Glutamatergic neuron (in vitro differentiated cells): ENCODE measurements at regions not wholly inside any gene's neighbourhood (a gene's known extent, or its start where the extent isn't known, plus 50 kb on each side); places are given as distances from the start of the nearest gene placed in this dataset.

ENCODE experiments used
- DNase-seq: peaks from one replicate; pipeline ENCODE4 v3.0.0; 2022
- H3K27ac Mint-ChIP-seq: one replicate; pipeline ENCODE4 v1.8.0; 2020; ENCODE audit warnings: mild to moderate bottlenecking, mixed read lengths, inconsistent platforms; ENCODE audit not compliant: unreplicated experiment
- H3K27me3 Mint-ChIP-seq: one replicate; pipeline ENCODE4 v1.8.0; 2020; ENCODE audit warnings: mild to moderate bottlenecking, moderate library complexity, mixed read lengths, inconsistent platforms; ENCODE audit not compliant: unreplicated experiment
- H3K36me3 Mint-ChIP-seq: one replicate; pipeline ENCODE4 v1.8.0; 2020; ENCODE audit warnings: mild to moderate bottlenecking, mixed read lengths, inconsistent platforms; ENCODE audit not compliant: unreplicated experiment
- H3K4me1 Mint-ChIP-seq: one replicate; pipeline ENCODE4 v1.8.0; 2020; ENCODE audit warnings: mild to moderate bottlenecking, low read depth, mixed read lengths, inconsistent platforms; ENCODE audit not compliant: unreplicated experiment
- H3K4me3 Mint-ChIP-seq: one replicate; pipeline ENCODE4 v1.8.0; 2020; ENCODE audit warnings: mild to moderate bottlenecking, mixed read lengths, inconsistent platforms; ENCODE audit not compliant: unreplicated experiment
- H3K9me3 Mint-ChIP-seq: one replicate; pipeline ENCODE4 v1.8.0; 2020; ENCODE audit warnings: mild to moderate bottlenecking, moderate library complexity, mixed read lengths, inconsistent platforms; ENCODE audit not compliant: unreplicated experiment
- TF ChIP-seq, protein P1 (sequence below): fragments of 200-600 bp; sonication (generic); IDR thresholded peaks from one replicate; pipeline ENCODE4 v1.5.0; 2021; ENCODE audit not compliant: partially characterized antibody, unreplicated experiment

DNA sequence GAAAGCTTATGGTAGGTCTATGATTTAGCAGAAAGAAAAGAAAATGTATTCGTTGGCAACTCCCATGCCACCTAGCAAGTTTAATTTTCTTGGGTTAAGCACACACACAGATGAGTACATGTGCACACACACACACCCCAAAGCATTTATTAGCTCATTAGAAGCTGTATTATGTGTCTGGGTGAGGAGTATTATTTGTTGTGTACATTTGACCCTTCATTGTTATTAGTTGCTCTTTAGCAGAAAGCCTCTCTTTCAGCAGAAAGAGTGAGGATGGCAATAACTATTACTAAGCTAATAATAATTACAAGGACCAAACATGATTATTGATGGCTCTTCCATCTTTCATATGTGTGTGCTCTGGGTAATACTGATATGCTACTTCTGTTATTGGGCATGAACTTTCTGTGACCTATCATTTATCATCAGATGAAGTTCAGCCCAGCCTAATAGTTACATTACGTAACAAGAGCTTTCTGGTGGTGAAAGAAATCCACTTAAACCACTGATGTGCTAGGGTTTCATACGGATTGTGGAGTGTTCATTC lies 177.4 kb upstream of the OBI1 start:
- Mint-ChIP-seq H3K36me3 (no peaks in the 10 kb centered on the region), H3K4me1 (peaks cover 14% of the 10 kb centered on the region), H3K4me3 (no peak overlapping the region), H3K27ac (no peak overlapping the region), H3K27me3 (no peaks in the 10 kb centered on the region), H3K9me3 (no peaks in the 10 kb centered on the region)
- TF ChIP-seq, protein P1, sequence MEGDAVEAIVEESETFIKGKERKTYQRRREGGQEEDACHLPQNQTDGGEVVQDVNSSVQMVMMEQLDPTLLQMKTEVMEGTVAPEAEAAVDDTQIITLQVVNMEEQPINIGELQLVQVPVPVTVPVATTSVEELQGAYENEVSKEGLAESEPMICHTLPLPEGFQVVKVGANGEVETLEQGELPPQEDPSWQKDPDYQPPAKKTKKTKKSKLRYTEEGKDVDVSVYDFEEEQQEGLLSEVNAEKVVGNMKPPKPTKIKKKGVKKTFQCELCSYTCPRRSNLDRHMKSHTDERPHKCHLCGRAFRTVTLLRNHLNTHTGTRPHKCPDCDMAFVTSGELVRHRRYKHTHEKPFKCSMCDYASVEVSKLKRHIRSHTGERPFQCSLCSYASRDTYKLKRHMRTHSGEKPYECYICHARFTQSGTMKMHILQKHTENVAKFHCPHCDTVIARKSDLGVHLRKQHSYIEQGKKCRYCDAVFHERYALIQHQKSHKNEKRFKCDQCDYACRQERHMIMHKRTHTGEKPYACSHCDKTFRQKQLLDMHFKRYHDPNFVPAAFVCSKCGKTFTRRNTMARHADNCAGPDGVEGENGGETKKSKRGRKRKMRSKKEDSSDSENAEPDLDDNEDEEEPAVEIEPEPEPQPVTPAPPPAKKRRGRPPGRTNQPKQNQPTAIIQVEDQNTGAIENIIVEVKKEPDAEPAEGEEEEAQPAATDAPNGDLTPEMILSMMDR = no peak
- DNase-seq = no peak

DNA sequence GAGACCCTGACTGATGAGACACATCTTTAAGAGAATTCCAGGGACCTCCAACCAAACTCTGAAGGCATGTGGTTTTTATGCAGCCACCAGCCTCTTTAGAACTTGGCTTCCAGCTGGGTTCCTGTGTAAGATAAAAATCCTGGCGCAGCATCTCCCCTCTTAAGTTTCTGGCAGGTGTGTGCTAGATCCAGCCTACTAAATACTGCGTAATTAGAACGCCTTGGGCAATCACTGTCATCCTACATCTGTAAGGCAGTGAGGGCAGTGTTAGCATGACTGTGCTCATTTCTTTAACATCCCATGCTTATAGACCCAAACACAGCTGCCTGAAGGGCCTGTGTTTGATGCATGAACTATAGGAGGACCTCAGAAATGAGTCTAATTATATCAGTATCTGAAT lies 173.5 kb upstream of the OBI1 start:
- TF ChIP-seq, protein P1 = no peak
- H3K4me1 Mint-ChIP-seq = peaks cover 19% of the 10 kb centered on the region
- no peak overlapping the region for H3K27ac Mint-ChIP-seq
- H3K36me3 Mint-ChIP-seq = no peaks in the 10 kb centered on the region
- DNase-seq = no peak
- no peak overlapping the region for H3K4me3 Mint-ChIP-seq
- no peaks in the 10 kb centered on the region for H3K9me3 Mint-ChIP-seq
- no peaks in the 10 kb centered on the region for H3K27me3 Mint-ChIP-seq

DNA sequence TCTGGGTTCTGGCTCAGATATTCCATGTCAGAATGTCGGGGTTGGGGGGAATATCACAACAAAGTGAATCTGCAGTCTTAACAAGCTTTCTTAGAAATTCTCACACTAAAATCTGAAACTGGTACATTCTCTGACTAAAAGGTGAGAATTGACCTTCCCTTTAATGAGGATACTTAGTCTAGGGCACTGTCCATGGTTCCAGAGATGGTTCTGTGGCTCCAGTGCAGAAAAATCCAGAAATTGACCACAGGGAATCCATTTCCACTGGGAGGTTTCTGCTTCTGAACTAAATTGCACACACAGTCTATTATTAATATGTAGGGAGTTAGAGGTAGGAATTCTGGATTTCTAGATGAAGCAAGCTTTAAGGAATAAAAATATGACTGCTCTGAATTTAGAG lies 171.6 kb upstream of the OBI1 start:
- DNase-seq = no peak
- no peak overlapping the region for H3K4me3 Mint-ChIP-seq
- H3K36me3 Mint-ChIP-seq = no peaks in the 10 kb centered on the region
- TF ChIP-seq, protein P1 = no peak
- H3K4me1 Mint-ChIP-seq = peaks cover 22% of the 10 kb centered on the region
- H3K27ac Mint-ChIP-seq = no peak overlapping the region
- H3K27me3 Mint-ChIP-seq = no peaks in the 10 kb centered on the region
- H3K9me3 Mint-ChIP-seq = no peaks in the 10 kb centered on the region

DNA sequence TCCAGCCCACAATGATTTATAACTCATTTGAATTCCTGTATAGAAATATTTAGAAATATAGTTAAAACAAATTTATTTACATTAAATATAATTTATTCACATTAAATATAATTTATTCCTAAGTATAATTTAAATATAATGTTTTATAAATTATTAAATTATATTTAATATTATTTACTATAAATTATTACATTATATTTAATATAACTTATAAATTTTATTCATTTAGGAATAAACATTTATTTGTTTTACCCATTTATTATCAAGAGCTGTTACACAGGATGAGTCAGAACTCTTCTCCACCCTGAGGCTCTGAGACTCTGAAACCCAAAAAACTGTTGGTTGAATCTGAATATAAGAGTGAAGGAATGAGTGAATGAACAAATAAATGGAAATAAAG lies 170.9 kb upstream of the OBI1 start:
- DNase-seq = no peak
- TF ChIP-seq, protein P1 = no peak
- H3K36me3 Mint-ChIP-seq = no peaks in the 10 kb centered on the region
- no peak overlapping the region for H3K27ac Mint-ChIP-seq
- H3K4me1 Mint-ChIP-seq = peaks cover 22% of the 10 kb centered on the region
- H3K4me3 Mint-ChIP-seq = no peak overlapping the region
- H3K27me3 Mint-ChIP-seq = no peaks in the 10 kb centered on the region
- H3K9me3 Mint-ChIP-seq = no peaks in the 10 kb centered on the region

DNA sequence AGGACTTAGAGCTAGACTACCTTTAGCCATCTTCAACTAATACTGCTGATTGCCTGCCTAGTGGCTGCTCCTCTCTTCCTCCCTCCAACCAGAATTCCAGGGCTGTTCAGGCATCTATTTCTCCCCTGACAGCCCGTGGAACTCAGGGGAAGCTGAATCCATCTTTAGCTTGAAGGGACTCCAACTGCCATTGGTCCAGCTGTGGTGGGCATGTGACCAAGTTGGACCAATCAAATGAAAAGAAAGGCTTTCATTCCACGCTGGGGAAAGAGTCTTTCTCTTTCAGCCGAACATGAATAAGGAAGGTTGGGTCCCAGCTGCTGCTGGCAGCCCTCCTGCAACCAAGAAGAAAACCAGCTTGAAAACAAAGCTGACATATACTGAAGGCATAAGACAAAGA lies 168.5 kb upstream of the OBI1 start:
- peaks cover 2% of the 10 kb centered on the region for H3K27me3 Mint-ChIP-seq
- no peaks in the 10 kb centered on the region for H3K36me3 Mint-ChIP-seq
- H3K4me3 Mint-ChIP-seq = no peak overlapping the region
- TF ChIP-seq, protein P1 = no peak
- H3K27ac Mint-ChIP-seq = no peak overlapping the region
- peaks cover 15% of the 10 kb centered on the region for H3K4me1 Mint-ChIP-seq
- H3K9me3 Mint-ChIP-seq = no peaks in the 10 kb centered on the region
- no peak for DNase-seq
